H1 (cell line): ENCODE measurements at regions not wholly inside any gene's neighbourhood (a gene's known extent, or its start where the extent isn't known, plus 50 kb on each side); places are given as distances from the start of the nearest gene placed in this dataset.

Experiments used
- EGR1 ChIP-seq: IDR thresholded peaks from 2 replicates; pipeline ENCODE4 v1.6.1; 2011; ENCODE audit warnings: low read depth, low read length, borderline replicate concordance
- HDAC2 ChIP-seq, 2 experiments: fragments of 300-600 bp in 1 of 2; sonication (generic) in 1 of 2; IDR thresholded peaks; 2 replicates each; pipeline ENCODE4 v1.6.1; 2011 to 2012; ENCODE audit warnings: low read depth in 2 of 2, low read length in 2 of 2, mild to moderate bottlenecking in 2 of 2, moderate library complexity in 2 of 2, borderline replicate concordance in 1 of 2, inconsistent platforms in 1 of 2
- NRF1 ChIP-seq: IDR thresholded peaks from 2 replicates; pipeline ENCODE4 v1.6.1; 2011; ENCODE audit warnings: mild to moderate bottlenecking, low read depth, low read length, improper control_type of control experiment
- POLR2A ChIP-seq, 2 experiments: IDR thresholded peaks; 1 replicate in 1 of 2; 2 replicates in 1 of 2; pipeline ENCODE4 v1.6.1; 2011; ENCODE audit warnings: low read depth in 2 of 2, low read length in 2 of 2, mild to moderate bottlenecking in 2 of 2; ENCODE audit errors: control extremely low read depth in 1 of 2
- RFX5 ChIP-seq: IDR thresholded peaks from 2 replicates; pipeline ENCODE4 v1.6.1; 2011; ENCODE audit warnings: low read depth, low read length, improper control_type of control experiment, borderline replicate concordance
- USF2 ChIP-seq: IDR thresholded peaks from 2 replicates; pipeline ENCODE4 v1.6.1; 2011; ENCODE audit warnings: low read length, improper control_type of control experiment
- TF ChIP-seq, protein P1 (sequence below), 3 experiments: IDR thresholded peaks; 1 replicate in 2 of 3; 2 replicates in 1 of 3; pipeline versions ENCODE4 v1.5.1 to v1.6.1; 2011; ENCODE audit warnings: low read length in 3 of 3, mild to moderate bottlenecking in 3 of 3, inconsistent platforms in 2 of 3, low read depth in 1 of 3, moderate library complexity in 1 of 3; ENCODE audit not compliant: insufficient read depth in 1 of 3; ENCODE audit errors: control extremely low read depth in 1 of 3
- TF ChIP-seq, protein P2 (sequence below): IDR thresholded peaks from 2 replicates; pipeline ENCODE4 v1.6.1; 2012; ENCODE audit warnings: inconsistent platforms

DNA sequence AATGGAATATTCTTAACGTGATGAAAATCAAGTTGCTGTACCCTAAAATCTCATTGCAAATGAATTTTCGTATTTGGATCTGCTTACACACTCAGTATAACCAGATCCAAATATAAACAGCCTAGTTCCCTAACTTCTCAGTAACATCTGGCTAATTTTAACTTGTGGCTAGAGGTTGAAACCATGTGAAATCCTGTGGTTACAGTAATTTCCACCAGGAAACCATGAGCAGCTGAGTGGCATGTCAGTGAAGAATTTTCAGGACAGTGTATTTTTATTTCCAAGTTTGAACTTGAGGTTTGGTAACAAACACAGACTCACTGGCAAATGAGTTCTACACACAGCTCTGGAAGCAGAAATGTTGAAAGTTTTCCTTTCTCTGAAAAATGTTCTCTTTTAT is 754.1 kb downstream of the NR2F2 start:
- TF ChIP-seq USF2 (no peak), NRF1 (no peak), RFX5 (no peak), POLR2A (IDR thresholded peaks at IDR 0.05; ENCODE audit: control extremely low read depth in 1 of 2, low read depth in 2 of 2, low read length in 2 of 2) (no peak), HDAC2 (IDR thresholded peaks at IDR 0.05; ENCODE audit: borderline replicate concordance in 1 of 2, low read depth in 2 of 2, low read length in 2 of 2) (no peak), EGR1 (no peak)
- TF ChIP-seq, protein P1, sequence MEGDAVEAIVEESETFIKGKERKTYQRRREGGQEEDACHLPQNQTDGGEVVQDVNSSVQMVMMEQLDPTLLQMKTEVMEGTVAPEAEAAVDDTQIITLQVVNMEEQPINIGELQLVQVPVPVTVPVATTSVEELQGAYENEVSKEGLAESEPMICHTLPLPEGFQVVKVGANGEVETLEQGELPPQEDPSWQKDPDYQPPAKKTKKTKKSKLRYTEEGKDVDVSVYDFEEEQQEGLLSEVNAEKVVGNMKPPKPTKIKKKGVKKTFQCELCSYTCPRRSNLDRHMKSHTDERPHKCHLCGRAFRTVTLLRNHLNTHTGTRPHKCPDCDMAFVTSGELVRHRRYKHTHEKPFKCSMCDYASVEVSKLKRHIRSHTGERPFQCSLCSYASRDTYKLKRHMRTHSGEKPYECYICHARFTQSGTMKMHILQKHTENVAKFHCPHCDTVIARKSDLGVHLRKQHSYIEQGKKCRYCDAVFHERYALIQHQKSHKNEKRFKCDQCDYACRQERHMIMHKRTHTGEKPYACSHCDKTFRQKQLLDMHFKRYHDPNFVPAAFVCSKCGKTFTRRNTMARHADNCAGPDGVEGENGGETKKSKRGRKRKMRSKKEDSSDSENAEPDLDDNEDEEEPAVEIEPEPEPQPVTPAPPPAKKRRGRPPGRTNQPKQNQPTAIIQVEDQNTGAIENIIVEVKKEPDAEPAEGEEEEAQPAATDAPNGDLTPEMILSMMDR (IDR thresholded peaks at IDR 0.05; ENCODE audit: control extremely low read depth in 1 of 3, insufficient read depth in 1 of 3, low read depth in 1 of 3, low read length in 3 of 3), result no peak
- TF ChIP-seq, protein P2, sequence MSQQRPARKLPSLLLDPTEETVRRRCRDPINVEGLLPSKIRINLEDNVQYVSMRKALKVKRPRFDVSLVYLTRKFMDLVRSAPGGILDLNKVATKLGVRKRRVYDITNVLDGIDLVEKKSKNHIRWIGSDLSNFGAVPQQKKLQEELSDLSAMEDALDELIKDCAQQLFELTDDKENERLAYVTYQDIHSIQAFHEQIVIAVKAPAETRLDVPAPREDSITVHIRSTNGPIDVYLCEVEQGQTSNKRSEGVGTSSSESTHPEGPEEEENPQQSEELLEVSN, result no peak
